ENCODE measurements at regions not wholly inside any gene's neighbourhood (a gene's known extent, or its start where the extent isn't known, plus 50 kb on each side); places are given as distances from the start of the nearest gene placed in this dataset.

DNA sequence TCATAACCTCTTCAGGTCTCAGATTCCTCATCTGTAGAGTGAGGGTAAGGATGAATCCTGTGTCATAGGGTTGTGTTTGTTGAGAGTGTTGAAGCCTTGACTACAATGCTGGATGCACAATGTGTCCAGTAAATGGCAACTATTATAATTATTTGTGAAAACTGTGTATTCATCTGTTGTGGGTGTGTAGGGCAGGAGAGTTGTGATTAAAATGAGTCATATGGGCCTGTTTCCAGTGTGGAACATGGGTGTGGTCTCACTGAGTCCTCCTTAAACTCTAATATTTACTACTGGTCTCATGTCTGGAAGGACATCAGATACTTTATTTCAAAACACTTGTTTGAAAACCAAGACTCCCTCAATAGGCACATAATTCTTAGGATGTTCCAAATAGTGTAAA lies 208.5 kb upstream of the CASK start:
- TF ChIP-seq CTCF (IDR thresholded peaks at IDR 0.05): no peak
- H3K9me3 ChIP-seq: no peaks in the 10 kb centered on the region

DNA sequence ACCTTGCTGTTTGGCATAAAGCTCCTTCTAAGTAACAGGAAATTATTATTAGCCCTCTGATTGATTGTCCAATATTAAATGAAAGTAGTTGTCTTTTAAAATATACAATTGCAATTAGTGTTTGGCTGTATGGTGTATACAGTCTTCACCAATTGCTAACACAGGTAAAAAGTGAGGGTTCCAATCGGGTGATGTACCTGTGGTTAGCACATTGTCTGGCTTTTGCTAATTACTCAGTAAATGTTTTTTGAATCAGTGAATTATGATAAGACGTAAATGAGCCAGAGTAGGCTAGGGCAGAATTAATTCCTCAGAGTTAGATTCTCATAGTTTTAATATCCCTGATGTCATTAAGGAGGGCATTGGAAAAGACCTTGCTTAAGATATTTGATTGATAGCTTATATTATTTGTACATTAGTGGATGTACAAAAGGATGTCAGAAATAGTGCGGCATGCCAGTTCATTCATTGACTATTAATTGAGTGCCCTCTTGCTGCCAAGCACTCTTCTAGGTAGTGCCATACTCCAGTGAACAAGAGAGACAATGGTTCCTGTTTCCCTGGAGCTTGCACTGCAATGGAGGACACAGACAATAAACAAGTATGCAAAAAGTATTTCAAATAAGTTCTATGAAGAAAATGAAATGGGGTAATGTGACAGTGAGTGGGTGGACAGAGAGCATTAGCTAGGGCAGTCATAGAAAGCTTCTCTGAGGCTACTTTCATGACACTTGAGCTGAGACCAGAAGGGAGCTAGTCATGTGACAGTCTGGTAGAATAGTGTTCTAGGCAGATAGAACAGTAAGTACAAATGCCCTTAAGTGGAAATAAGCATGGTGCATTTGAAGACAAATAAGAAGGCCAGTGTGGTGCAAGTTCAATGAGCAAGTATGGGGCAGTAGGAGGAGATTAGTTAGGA lies 205.9 kb upstream of the CASK start:
- no peak for DNase-seq
- ATAC-seq: peak; percentile 33
- no peak overlapping the region for H3K4me3 ChIP-seq
- no peaks in the 10 kb centered on the region for H3K27me3 ChIP-seq
- intact Hi-C loops (cut with DNase I): no loop called here
- no peaks in the 10 kb centered on the region for H3K9me3 ChIP-seq
- no peak for TF ChIP-seq CTCF (IDR thresholded peaks at IDR 0.05)
- H3K27ac ChIP-seq: no peak overlapping the region
- H3K36me3 ChIP-seq: no peaks in the 10 kb centered on the region
- no peaks in the 10 kb centered on the region for H3K4me1 ChIP-seq

More for the DNA sequence above, 208.5 kb upstream of the CASK start:
- Histone ChIP-seq H3K36me3 (no peaks in the 10 kb centered on the region), H3K27ac (no peak overlapping the region), H3K27me3 (no peaks in the 10 kb centered on the region), H3K4me1 (no peaks in the 10 kb centered on the region), H3K4me3 (no peak overlapping the region)
- DNase-seq (no peak), ATAC-seq (peak; percentile 46)
- intact Hi-C loops (cut with DNase I): no loop called here

GRCh38 chrX:42128587-42128986 lies 205.2 kb upstream of the CASK start:
- Histone ChIP-seq H3K27ac (no peak overlapping the region), H3K27me3 (no peaks in the 10 kb centered on the region), H3K36me3 (no peaks in the 10 kb centered on the region), H3K4me3 (no peak overlapping the region), H3K4me1 (no peaks in the 10 kb centered on the region), H3K9me3 (no peaks in the 10 kb centered on the region)
- ATAC-seq (no peak), DNase-seq (no peak)
- intact Hi-C loops (cut with DNase I): no loop called here
- TF ChIP-seq CTCF (IDR thresholded peaks at IDR 0.05): no peak

DNA sequence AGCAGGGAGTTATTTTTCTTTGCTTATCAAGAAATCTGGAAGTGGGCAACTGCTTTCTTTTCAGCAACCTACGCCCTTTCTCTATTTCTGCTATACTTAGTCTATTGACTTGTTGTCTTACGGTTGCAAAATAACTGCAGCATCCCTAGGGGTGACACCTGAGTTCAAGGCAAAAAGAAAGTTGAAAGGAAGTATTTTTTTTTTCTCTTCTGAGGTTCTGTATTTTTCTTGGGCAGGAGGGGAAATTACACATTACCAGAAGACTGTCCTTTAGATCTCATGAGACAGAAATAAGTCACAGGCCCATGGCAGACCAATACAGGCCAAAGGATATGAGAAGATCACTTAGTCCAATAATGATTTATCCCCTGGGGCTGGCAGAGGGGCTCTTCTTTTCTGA lies 204.7 kb upstream of the CASK start:
- TF ChIP-seq CTCF (IDR thresholded peaks at IDR 0.05): no peak
- Histone ChIP-seq H3K27ac (no peak overlapping the region), H3K36me3 (no peaks in the 10 kb centered on the region), H3K4me1 (no peaks in the 10 kb centered on the region), H3K27me3 (no peaks in the 10 kb centered on the region), H3K4me3 (no peak overlapping the region), H3K9me3 (no peaks in the 10 kb centered on the region)
- DNase-seq (no peak), ATAC-seq (no peak)
- intact Hi-C loops (cut with DNase I): no loop called here

DNA sequence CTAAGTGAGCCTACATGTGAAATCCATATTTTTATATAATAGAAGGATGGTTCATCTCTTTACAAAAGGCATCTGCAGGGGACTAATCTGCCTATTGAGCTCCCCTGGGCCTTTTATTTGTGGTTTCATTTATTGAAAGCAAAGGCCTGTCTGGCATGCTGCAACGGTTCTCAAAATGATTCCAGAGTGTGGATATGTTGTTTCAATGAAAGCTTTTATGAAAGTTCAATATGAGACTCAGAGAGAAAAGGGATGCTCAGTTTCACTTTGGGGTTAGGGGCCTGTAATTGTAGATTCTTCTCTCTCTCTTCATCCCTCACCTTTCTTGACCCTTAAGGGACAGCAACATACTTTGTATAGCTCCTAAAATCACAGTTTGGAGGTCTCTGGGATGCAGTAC lies 204.2 kb upstream of the CASK start:
- no peaks in the 10 kb centered on the region for H3K4me1 ChIP-seq
- DNase-seq (no peak), ATAC-seq (no peak)
- no peak overlapping the region for H3K27ac ChIP-seq
- intact Hi-C loops (cut with DNase I): no loop called here
- TF ChIP-seq CTCF (IDR thresholded peaks at IDR 0.05): no peak
- H3K4me3 ChIP-seq: no peak overlapping the region
- no peaks in the 10 kb centered on the region for H3K27me3 ChIP-seq
- no peaks in the 10 kb centered on the region for H3K36me3 ChIP-seq
- H3K9me3 ChIP-seq: no peaks in the 10 kb centered on the region

Data from left lung (tissue), 4 donors.